OCI-LY7 (cell line): ENCODE measurements at regions not wholly inside any gene's neighbourhood (a gene's known extent, or its start where the extent isn't known, plus 50 kb on each side); places are given as distances from the start of the nearest gene placed in this dataset.
A peak's percentile ranks its signal among the peaks of the same experiment; 100 is the strongest.

ENCODE experiments used
- BruUV-seq: library from RNA; stranded (reverse); fragments of 400-500 nt; replicated peaks from 2 replicates; lab custom pipeline; 2021; lab: Mats Ljungman, UMichigan
- CTCF ChIA-PET: fragments of 300-600 bp; sonication (Branson Sonifier 250); formaldehyde crosslinking; loops from one replicate; lab custom pipeline; 2022; ENCODE audit warnings: antibody characterized with exemption; ENCODE audit not compliant: unreplicated experiment; lab: Charles Lee
- POLR2A ChIA-PET: fragments of 300-600 bp; sonication (Branson Sonifier 250); formaldehyde crosslinking; loops from one replicate; lab custom pipeline; 2022; ENCODE audit warnings: antibody characterized with exemption; lab: Charles Lee
- DNase-seq: peaks from one replicate; pipeline ENCODE4 v3.0.0-alpha.2; 2015; ENCODE audit warnings: low spot score
- H2AFZ ChIP-seq: fragments of 200-600 bp; sonication (generic), shearing (Covaris generic); 2 replicates; pipeline ENCODE4 v1.6.1; 2014; ENCODE audit warnings: mild to moderate bottlenecking, antibody characterized with exemption, low read length, moderate library complexity
- H3K27ac ChIP-seq: fragments of 200-600 bp; sonication (generic); 2 replicates; pipeline ENCODE4 v1.5.1; 2014; ENCODE audit warnings: mixed run types, low read depth, mild to moderate bottlenecking, moderate library complexity, low read length, inconsistent platforms; ENCODE audit not compliant: poor library complexity, severe bottlenecking
- H3K36me3 ChIP-seq: fragments of 200-600 bp; sonication (generic); 2 replicates; pipeline ENCODE4 v1.6.1; 2014; ENCODE audit warnings: mild to moderate bottlenecking, antibody characterized with exemption, low read length, moderate library complexity, mixed read lengths; ENCODE audit not compliant: insufficient read depth
- H3K4me1 ChIP-seq: fragments of 200-600 bp; sonication (generic); 2 replicates; pipeline ENCODE4 v1.5.1; 2014; ENCODE audit warnings: mild to moderate bottlenecking, low read length; ENCODE audit not compliant: insufficient read depth, poor library complexity, severe bottlenecking
- H3K4me2 ChIP-seq: fragments of 200-600 bp; sonication (generic); 2 replicates; pipeline ENCODE4 v1.6.1; 2014; ENCODE audit warnings: mild to moderate bottlenecking, low read length
- H3K4me3 ChIP-seq: fragments of 200-600 bp; sonication (generic); 2 replicates; pipeline ENCODE4 v1.5.1; 2014; ENCODE audit warnings: mild to moderate bottlenecking, low read depth, low read length; ENCODE audit not compliant: poor library complexity, severe bottlenecking
- H3K79me2 ChIP-seq: fragments of 200-600 bp; sonication (generic); 2 replicates; pipeline ENCODE4 v1.6.1; 2016; ENCODE audit warnings: low read depth, mild to moderate bottlenecking, low read length, moderate library complexity, mixed read lengths; ENCODE audit not compliant: insufficient read depth
- H3K9me2 ChIP-seq: fragments of 200-600 bp; sonication (generic); 2 replicates; pipeline ENCODE4 v1.6.1; 2016; ENCODE audit warnings: mild to moderate bottlenecking, low read length, mixed read lengths; ENCODE audit not compliant: insufficient read depth
- H3K9me3 ChIP-seq: fragments of 200-600 bp; sonication (generic); 2 replicates; pipeline ENCODE4 v1.6.1; 2014; ENCODE audit warnings: mild to moderate bottlenecking, mixed run types, low read length, mixed read lengths
- H4K20me1 ChIP-seq: fragments of 200-600 bp; sonication (generic); 2 replicates; pipeline ENCODE4 v1.6.1; 2014; ENCODE audit warnings: mild to moderate bottlenecking, antibody characterized with exemption, low read length, moderate library complexity, mixed read lengths; ENCODE audit not compliant: insufficient read depth
- EZH2phosphoT487 ChIP-seq: fragments of 200-600 bp; sonication (generic); IDR thresholded peaks from 2 replicates; pipeline ENCODE4 v1.6.1; 2018; ENCODE audit warnings: low read depth, borderline replicate concordance, mild to moderate bottlenecking, mixed run types, antibody characterized with exemption, low read length, moderate library complexity, mixed read lengths
- intact Hi-C: fragments of 100-400 bp; cut with micrococcal nuclease; formaldehyde crosslinking; loops from one replicate; pipeline ENCODE4 v1.10.0; 2022; ENCODE audit not compliant: unreplicated experiment
- TF ChIP-seq, protein P1 (sequence below): fragments of 200-600 bp; sonication (generic); conservative IDR thresholded peaks from 2 replicates; pipeline ENCODE4 v1.5.1; 2014; ENCODE audit warnings: mild to moderate bottlenecking, antibody characterized with exemption, low read length, moderate library complexity, mixed read lengths

DNA sequence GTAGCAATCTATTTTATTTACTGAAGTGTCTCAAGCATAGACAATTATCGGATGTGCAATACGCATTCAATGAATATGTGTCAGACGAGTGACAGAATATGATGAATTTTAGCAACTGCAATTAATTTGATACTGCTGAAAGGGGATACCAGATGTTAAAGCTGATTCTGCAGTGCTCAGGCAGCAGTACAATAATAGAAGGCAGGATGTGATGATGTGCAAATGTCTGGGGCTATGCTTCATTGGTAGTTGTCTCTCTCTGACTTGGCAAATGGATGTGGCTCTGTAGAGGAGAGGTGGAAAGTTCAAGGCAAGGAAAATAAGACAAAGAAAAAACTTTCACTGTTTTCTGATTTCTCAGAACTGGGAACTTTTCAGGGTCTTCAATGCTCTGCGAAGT, 721.2 kb downstream of the CDH18 start:
- no peak for TF ChIP-seq EZH2phosphoT487
- TF ChIP-seq, protein P1, sequence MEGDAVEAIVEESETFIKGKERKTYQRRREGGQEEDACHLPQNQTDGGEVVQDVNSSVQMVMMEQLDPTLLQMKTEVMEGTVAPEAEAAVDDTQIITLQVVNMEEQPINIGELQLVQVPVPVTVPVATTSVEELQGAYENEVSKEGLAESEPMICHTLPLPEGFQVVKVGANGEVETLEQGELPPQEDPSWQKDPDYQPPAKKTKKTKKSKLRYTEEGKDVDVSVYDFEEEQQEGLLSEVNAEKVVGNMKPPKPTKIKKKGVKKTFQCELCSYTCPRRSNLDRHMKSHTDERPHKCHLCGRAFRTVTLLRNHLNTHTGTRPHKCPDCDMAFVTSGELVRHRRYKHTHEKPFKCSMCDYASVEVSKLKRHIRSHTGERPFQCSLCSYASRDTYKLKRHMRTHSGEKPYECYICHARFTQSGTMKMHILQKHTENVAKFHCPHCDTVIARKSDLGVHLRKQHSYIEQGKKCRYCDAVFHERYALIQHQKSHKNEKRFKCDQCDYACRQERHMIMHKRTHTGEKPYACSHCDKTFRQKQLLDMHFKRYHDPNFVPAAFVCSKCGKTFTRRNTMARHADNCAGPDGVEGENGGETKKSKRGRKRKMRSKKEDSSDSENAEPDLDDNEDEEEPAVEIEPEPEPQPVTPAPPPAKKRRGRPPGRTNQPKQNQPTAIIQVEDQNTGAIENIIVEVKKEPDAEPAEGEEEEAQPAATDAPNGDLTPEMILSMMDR = no peak
- Histone ChIP-seq H3K9me2 (no peaks in the 10 kb centered on the region), H3K4me2 (peak overlapping the region; percentile 54), H3K4me1 (peaks cover 88% of the 10 kb centered on the region), H3K79me2 (no peaks in the 10 kb centered on the region), H3K36me3 (peaks cover 61% of the 10 kb centered on the region), H3K9me3 (peaks cover 53% of the 10 kb centered on the region; the same call in 1 of the 2 replicates), H4K20me1 (no peaks in the 10 kb centered on the region), H3K27ac (peak overlapping the region; percentile 90), H3K4me3 (peak overlapping the region; percentile 38), H2AFZ (peak overlapping the region; percentile 75; the same call in 1 of the 2 replicates)
- no TSS peak for BruUV-seq
- CTCF ChIA-PET = no interaction called here
- POLR2A ChIA-PET = interaction anchor here (0.6 to 4.9 kb wide), 9 partner anchors 10 to 1602 kb away, joined by 3 to 53 read pairs (median 3); no protein-coding TSS in a partner anchor
- peak; percentile 84 for DNase-seq
- intact Hi-C loops = loop anchor here (10.0 kb wide), 1 partner anchor 222 kb away; no protein-coding TSS in a partner anchor

DNA sequence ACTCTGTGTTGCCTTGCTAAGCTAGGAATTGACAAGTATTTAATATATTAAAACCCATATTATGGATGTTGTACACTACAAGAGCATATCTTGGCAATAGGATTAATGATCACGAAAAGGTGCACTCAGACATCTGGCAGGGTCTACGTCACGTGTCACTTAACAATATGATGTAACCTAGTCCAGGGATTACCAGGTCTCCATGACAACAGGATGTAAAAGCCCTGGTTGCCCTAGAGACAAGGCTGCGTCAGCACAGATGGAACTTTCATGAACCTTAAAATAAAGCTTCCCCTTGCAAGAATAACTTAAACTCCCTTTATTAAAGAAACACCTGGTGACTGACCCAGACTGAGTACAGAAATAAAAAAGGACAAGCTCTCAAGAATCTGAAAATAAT, 717.8 kb downstream of the CDH18 start:
- H4K20me1 ChIP-seq = no peaks in the 10 kb centered on the region
- peaks cover 66% of the 10 kb centered on the region for H3K36me3 ChIP-seq
- peak overlapping the region; percentile 100 for H3K27ac ChIP-seq
- CTCF ChIA-PET = no interaction called here
- TF ChIP-seq, protein P1 = no peak
- no peak for TF ChIP-seq EZH2phosphoT487
- peak; percentile 99 for DNase-seq
- POLR2A ChIA-PET = interaction anchor here (0.8 to 5.3 kb wide), 6 partner anchors 10 to 52 kb away, joined by 3 to 45 read pairs (median 5); no protein-coding TSS in a partner anchor
- peak overlapping the region; percentile 62 for H3K4me2 ChIP-seq
- peaks cover 74% of the 10 kb centered on the region; the same call in 1 of the 2 replicates for H3K9me3 ChIP-seq
- H2AFZ ChIP-seq = peak overlapping the region; percentile 89; the same call in 1 of the 2 replicates
- H3K9me2 ChIP-seq = no peaks in the 10 kb centered on the region
- intact Hi-C loops = loop anchor here (5.0 to 10.0 kb wide), 2 partner anchors 315 to 337 kb away; no protein-coding TSS in a partner anchor
- H3K4me1 ChIP-seq = peaks cover 82% of the 10 kb centered on the region
- H3K4me3 ChIP-seq = peak overlapping the region; percentile 34
- no TSS peak for BruUV-seq
- H3K79me2 ChIP-seq = no peaks in the 10 kb centered on the region

DNA sequence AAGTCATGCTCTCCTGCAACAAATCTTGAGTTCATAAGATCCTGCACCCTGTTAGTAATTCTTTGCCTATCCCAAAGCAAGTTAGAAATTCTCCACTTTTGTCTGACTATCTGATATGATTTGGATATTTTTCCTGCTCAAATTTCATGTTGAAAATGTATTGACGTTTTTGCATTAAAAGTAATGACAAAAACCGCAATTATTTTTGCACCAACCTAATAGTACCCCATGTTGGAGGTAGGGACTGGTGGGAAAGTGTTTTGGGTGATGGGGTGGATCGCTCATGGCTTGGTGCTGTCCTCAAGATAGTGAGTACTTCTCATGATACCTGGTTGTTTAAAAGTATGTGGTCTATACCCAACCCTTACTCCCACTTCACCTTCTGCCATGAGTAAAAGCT, 713.4 kb downstream of the CDH18 start:
- no peak for DNase-seq
- Histone ChIP-seq H4K20me1 (no peaks in the 10 kb centered on the region), H3K4me1 (peaks cover 38% of the 10 kb centered on the region), H3K27ac (no peak overlapping the region), H3K4me2 (no peak overlapping the region), H3K9me2 (no peaks in the 10 kb centered on the region), H3K4me3 (no peak overlapping the region), H3K79me2 (no peaks in the 10 kb centered on the region), H3K36me3 (peaks cover 57% of the 10 kb centered on the region), H2AFZ (no peak overlapping the region), H3K9me3 (peaks cover 68% of the 10 kb centered on the region; the same call in 1 of the 2 replicates)
- TF ChIP-seq, protein P1 = no peak
- no peak for TF ChIP-seq EZH2phosphoT487
- ChIA-PET POLR2A (no interaction called here), CTCF (no interaction called here)
- intact Hi-C loops = loop anchor here (5.0 to 10.0 kb wide), 2 partner anchors 310 to 333 kb away; no protein-coding TSS in a partner anchor
- BruUV-seq = no TSS peak
